Activated B cell treated with CpG ODN at 0.5 μM for 24 hours (primary cell): ENCODE measurements at regions not wholly inside any gene's neighbourhood (a gene's known extent, or its start where the extent isn't known, plus 50 kb on each side); places are given as distances from the start of the nearest gene placed in this dataset.
"Not testable (repeated sequence)": the region's sequence is repeated elsewhere in the genome, so short reads cannot be mapped to it uniquely, and the experiment has no call there.

Source experiments
- ATAC-seq: fragments of 200-7000 bp; cut with Tn5 transposase; one replicate; pipeline ENCODE4 v1.10.0; 2021; ENCODE audit warnings: low read depth, mild to moderate bottlenecking, moderate library complexity
- CTCF ChIA-PET: fragments of 350-600 bp; sonication (Branson Sonifier 250); formaldehyde crosslinking; loops from one replicate; lab custom pipeline; 2021; ENCODE audit warnings: antibody characterized with exemption; lab: Charles Lee
- POLR2A ChIA-PET: fragments of 350-600 bp; sonication (Branson Sonifier 250); formaldehyde crosslinking; loops from one replicate; lab custom pipeline; 2021; ENCODE audit warnings: antibody characterized with exemption; lab: Charles Lee
- DNase-seq: peaks from one replicate; pipeline ENCODE4 v3.0.0; 2022
- H3K27ac Mint-ChIP-seq: one replicate; pipeline ENCODE4 v1.8.0; 2020; ENCODE audit warnings: mixed read lengths
- H3K27me3 Mint-ChIP-seq: one replicate; pipeline ENCODE4 v1.8.0; 2021; ENCODE audit warnings: mixed read lengths
- H3K36me3 Mint-ChIP-seq: one replicate; pipeline ENCODE4 v1.8.0; 2021; ENCODE audit warnings: low read depth, mixed read lengths
- H3K4me1 Mint-ChIP-seq: one replicate; pipeline ENCODE4 v1.8.0; 2021; ENCODE audit warnings: mixed read lengths
- H3K4me3 Mint-ChIP-seq: one replicate; pipeline ENCODE4 v1.8.0; 2020; ENCODE audit warnings: mild to moderate bottlenecking, mixed read lengths
- H3K9me3 Mint-ChIP-seq: one replicate; pipeline ENCODE4 v1.8.0; 2020; ENCODE audit warnings: mixed read lengths
- CTCF ChIP-seq: fragments of 200-600 bp; IDR thresholded peaks from one replicate; pipeline ENCODE4 v1.8.0; 2022; ENCODE audit warnings: antibody characterized with exemption, mild to moderate bottlenecking
- intact Hi-C: fragments of 100-400 bp; cut with micrococcal nuclease; formaldehyde crosslinking; loops from one replicate; pipeline ENCODE4 v1.15.1; 2024

GRCh38 chr5:156052656-156053055 is 274.3 kb upstream of the SGCD start:
- no peaks in the 10 kb centered on the region for H3K27me3 Mint-ChIP-seq
- no peak for TF ChIP-seq CTCF
- no peaks in the 10 kb centered on the region for H3K4me1 Mint-ChIP-seq
- no peak overlapping the region for H3K4me3 Mint-ChIP-seq
- ATAC-seq (no peak), DNase-seq (no peak)
- ChIA-PET CTCF (no interaction called here), POLR2A (no interaction called here)
- no peaks in the 10 kb centered on the region for H3K36me3 Mint-ChIP-seq
- no peaks in the 10 kb centered on the region for H3K9me3 Mint-ChIP-seq
- intact Hi-C loops, result no loop called here
- H3K27ac Mint-ChIP-seq, result no peak overlapping the region

- no peak for ATAC-seq
- Mint-ChIP-seq H3K9me3 (no peaks in the 10 kb centered on the region), H3K4me3 (no peak overlapping the region), H3K4me1 (no peaks in the 10 kb centered on the region), H3K27me3 (no peaks in the 10 kb centered on the region), H3K36me3 (no peaks in the 10 kb centered on the region), H3K27ac (no peak overlapping the region)
- intact Hi-C loops, result no loop called here
- TF ChIP-seq CTCF, result no peak
- DNase-seq, result no peak
- ChIA-PET POLR2A (no interaction called here), CTCF (no interaction called here)
These were observed 273.9 kb upstream of the SGCD start for GRCh38 chr5:156053056-156053455.

- POLR2A ChIA-PET, result no interaction called here
- TF ChIP-seq CTCF, result no peak
- H3K36me3 Mint-ChIP-seq, result no peaks in the 10 kb centered on the region
- no peak overlapping the region for H3K27ac Mint-ChIP-seq
- intact Hi-C loops, result no loop called here
- peaks cover 10% of the 10 kb centered on the region for H3K9me3 Mint-ChIP-seq
- CTCF ChIA-PET, result no interaction called here
- DNase-seq (no peak), ATAC-seq (no peak)
- H3K4me1 Mint-ChIP-seq, result no peaks in the 10 kb centered on the region
- H3K27me3 Mint-ChIP-seq, result no peaks in the 10 kb centered on the region
- no peak overlapping the region for H3K4me3 Mint-ChIP-seq
These were observed 250.1 kb upstream of the SGCD start for GRCh38 chr5:156076912-156077311.

GRCh38 chr5:156087577-156088110 is 239.3 kb upstream of the SGCD start:
- H3K4me3 Mint-ChIP-seq, result no peak overlapping the region

DNA sequence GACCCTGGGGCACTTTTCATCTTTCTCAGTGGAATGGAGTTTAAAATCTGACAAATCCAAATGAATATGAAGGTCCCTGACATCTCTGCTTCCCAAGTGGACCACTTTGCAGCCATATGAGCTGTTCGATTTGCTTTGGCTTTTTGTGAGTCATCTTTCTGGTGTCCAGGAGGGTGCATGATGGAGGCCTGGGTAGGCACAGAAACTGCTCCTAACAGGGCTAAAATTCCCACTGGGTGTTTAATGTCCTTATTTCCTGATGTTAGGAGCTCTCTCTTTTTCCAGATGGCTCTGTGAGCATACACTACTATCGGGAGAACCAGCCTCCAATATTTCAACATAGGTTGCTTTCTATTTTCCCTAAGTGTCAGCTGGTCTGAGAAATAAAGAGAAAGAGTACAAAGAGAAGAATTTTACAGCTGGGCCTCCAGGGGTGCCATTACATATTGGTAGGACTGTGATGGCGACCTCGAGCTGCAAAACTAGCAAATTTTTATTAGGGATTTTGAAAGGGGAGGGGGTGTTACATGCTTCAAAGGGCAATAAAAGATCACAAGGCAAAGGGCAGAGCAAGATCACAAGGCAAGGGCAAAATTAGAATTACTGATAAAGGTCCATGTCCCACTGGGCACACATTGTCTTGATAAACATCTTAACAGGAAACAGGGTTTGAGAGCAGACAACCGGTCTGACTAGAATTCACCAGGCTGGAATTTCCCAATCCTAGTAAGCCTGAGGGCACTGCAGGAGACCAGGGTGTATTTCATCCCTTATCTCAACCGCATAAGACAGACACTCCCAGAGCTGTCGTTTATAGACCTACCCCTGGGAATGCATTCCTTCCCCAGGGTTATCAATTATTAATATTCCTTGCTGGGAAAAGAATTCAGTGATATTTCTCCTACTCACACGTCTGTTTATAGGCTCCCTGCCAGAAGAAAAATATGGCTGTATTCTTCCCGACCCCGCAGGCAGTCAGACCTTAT is 236.7 kb upstream of the SGCD start:
- POLR2A ChIA-PET, intact Hi-C loops, ATAC-seq, H3K27ac Mint-ChIP-seq, CTCF ChIA-PET, H3K4me3 Mint-ChIP-seq, H3K4me1 Mint-ChIP-seq, H3K27me3 Mint-ChIP-seq, H3K36me3 Mint-ChIP-seq, DNase-seq: not testable (repeated sequence)
- peaks cover 14% of the 10 kb centered on the region for H3K9me3 Mint-ChIP-seq

More at GRCh38 chr5:156087577-156088110, 239.3 kb upstream of the SGCD start:
- ChIA-PET CTCF (no interaction called here), POLR2A (no interaction called here)
- ATAC-seq, result no peak
- no peaks in the 10 kb centered on the region for H3K4me1 Mint-ChIP-seq
- no peaks in the 10 kb centered on the region for H3K27me3 Mint-ChIP-seq
- H3K27ac Mint-ChIP-seq, result no peak overlapping the region
- no peaks in the 10 kb centered on the region for H3K36me3 Mint-ChIP-seq
- intact Hi-C loops, result no loop called here
- no peak for DNase-seq
- no peak for TF ChIP-seq CTCF
- H3K9me3 Mint-ChIP-seq, result peaks cover 14% of the 10 kb centered on the region
